ENCODE measurements at regions not wholly inside any gene's neighbourhood (a gene's known extent, or its start where the extent isn't known, plus 50 kb on each side); places are given as distances from the start of the nearest gene placed in this dataset.

GRCh38 chr13:34826432-34826831 is 115.6 kb upstream of the NBEA start:
- no peak for TF ChIP-seq GATA3 (IDR thresholded peaks at IDR 0.05; ENCODE audit: low read depth, low read length)
- no peak for TF ChIP-seq GATA2 (IDR thresholded peaks at IDR 0.05; ENCODE audit: low read depth, low read length)

Data from SH-SY5Y (cell line).